GM12878 (cell line): ENCODE measurements at regions not wholly inside any gene's neighbourhood (a gene's known extent, or its start where the extent isn't known, plus 50 kb on each side); places are given as distances from the start of the nearest gene placed in this dataset.

ENCODE experiments used
- ATAC-seq: fragments of 200-7000 bp; cut with Tn5 transposase; 3 replicates; pipeline ENCODE4 v1.9.1; 2020; ENCODE audit warnings: mild to moderate bottlenecking, moderate library complexity
- BruUV-seq: library from RNA; stranded (reverse); fragments of 400-500 nt; replicated peaks from 2 replicates; lab custom pipeline; 2021; lab: Mats Ljungman, UMichigan
- CTCF ChIA-PET: fragments of 300-600 bp; sonication (Branson Sonifier 250); formaldehyde crosslinking; extraction: SDS; loops from one replicate; lab custom pipeline; 2021; ENCODE audit warnings: inconsistent platforms; lab: Yijun Ruan, JAX
- POLR2A ChIA-PET: fragments of 350-600 bp; formaldehyde crosslinking; extraction: SDS; loops from one replicate; lab custom pipeline; 2021; ENCODE audit warnings: inconsistent platforms; lab: Charles Lee
- RAD21 ChIA-PET: fragments of 300-600 bp; sonication (Branson Sonifier 250); formaldehyde crosslinking; loops from one replicate; lab custom pipeline; 2023; ENCODE audit warnings: antibody characterized with exemption; ENCODE audit not compliant: unreplicated experiment; lab: Charles Lee
- SMC1A ChIA-PET: fragments of 300-600 bp; sonication (Branson Sonifier 250); formaldehyde crosslinking; loops from one replicate; lab custom pipeline; 2023; ENCODE audit not compliant: unreplicated experiment, uncharacterized antibody; lab: Charles Lee
- DNase-seq: peaks from one replicate; pipeline ENCODE4 v3.0.0-alpha.2; 2011; ENCODE audit warnings: low read depth, low spot score
- FAIRE-seq: peaks from 3 replicates; lab custom pipeline; 2011; peaks lifted over from hg19 to GRCh38; lab: Jason Lieb, UNC
- H2AFZ ChIP-seq: 2 replicates; pipeline ENCODE4 v1.6.0; 2011; ENCODE audit warnings: low read depth, low read length, control low read depth; ENCODE audit not compliant: control insufficient read depth
- H3K27ac ChIP-seq: 2 replicates; pipeline ENCODE4 v1.5.1; 2011; ENCODE audit warnings: control low read depth; ENCODE audit not compliant: control insufficient read depth, insufficient read depth
- H3K27me3 ChIP-seq, 2 experiments: replicated peaks in 1 of 2; 2 replicates each; pipeline versions ENCODE4 v1.6.0 to v1.6.1; 2011; ENCODE audit warnings: low read length in 1 of 2; ENCODE audit not compliant: control insufficient read depth in 2 of 2, insufficient read depth in 2 of 2
- H3K36me3 ChIP-seq, 2 experiments: 2 replicates each; pipeline ENCODE4 v1.5.1; 2011; ENCODE audit warnings: low read length in 1 of 2; ENCODE audit not compliant: control insufficient read depth in 2 of 2, insufficient read depth in 2 of 2
- H3K4me1 ChIP-seq: 2 replicates; pipeline ENCODE4 v1.6.1; 2011; ENCODE audit warnings: mild to moderate bottlenecking, low read length, moderate library complexity, mixed read lengths; ENCODE audit not compliant: control insufficient read depth, insufficient read depth
- H3K4me2 ChIP-seq: 2 replicates; pipeline ENCODE4 v1.6.0; 2011; ENCODE audit warnings: control low read depth; ENCODE audit not compliant: control insufficient read depth, insufficient read depth
- H3K4me3 ChIP-seq: fragments of 200-600 bp; sonication (generic); 2 replicates; pipeline ENCODE4 v1.5.1; 2016
- H3K79me2 ChIP-seq: 2 replicates; pipeline ENCODE4 v1.6.0; 2011; ENCODE audit warnings: low read length; ENCODE audit not compliant: control insufficient read depth, insufficient read depth
- H3K9ac ChIP-seq: 2 replicates; pipeline ENCODE4 v1.8.0; 2011; ENCODE audit warnings: low read length, control low read depth, mixed read lengths; ENCODE audit not compliant: control insufficient read depth, insufficient read depth
- H3K9me3 ChIP-seq: replicated peaks from 3 replicates; pipeline ENCODE4 v1.5.1; 2011; ENCODE audit warnings: mild to moderate bottlenecking, low read length; ENCODE audit not compliant: control insufficient read depth, insufficient read depth
- H4K20me1 ChIP-seq: 2 replicates; pipeline ENCODE4 v1.6.0; 2011; ENCODE audit not compliant: control insufficient read depth, insufficient read depth
- FOXM1 ChIP-seq: IDR thresholded peaks from 2 replicates; pipeline ENCODE4 v1.6.1; 2012; ENCODE audit warnings: low read depth, mild to moderate bottlenecking, inconsistent platforms, low read length, moderate library complexity
- HCFC1 ChIP-seq: fragments of 150-350 bp; IDR thresholded peaks from 2 replicates; pipeline ENCODE4 v1.6.1; 2014; ENCODE audit warnings: low read length
- RBBP5 ChIP-seq: fragments of 200-600 bp; sonication (generic); conservative IDR thresholded peaks from 2 replicates; pipeline ENCODE4 v1.6.1; 2016
- SIX5 ChIP-seq: IDR thresholded peaks from 2 replicates; pipeline ENCODE4 v1.6.1; 2011; ENCODE audit warnings: mild to moderate bottlenecking, low read depth, low read length, moderate library complexity; ENCODE audit not compliant: severe bottlenecking
- SRF ChIP-seq, 2 experiments: IDR thresholded peaks; 2 replicates each; pipeline ENCODE4 v1.6.1; 2011; ENCODE audit warnings: low read depth in 2 of 2, low read length in 2 of 2, mild to moderate bottlenecking in 1 of 2, moderate library complexity in 1 of 2
- YY1 ChIP-seq: IDR thresholded peaks from 2 replicates; pipeline ENCODE4 v1.6.1; 2011; ENCODE audit warnings: low read depth, mild to moderate bottlenecking, low read length
- ZBTB33 ChIP-seq: fragments of 450-650 bp; IDR thresholded peaks from 2 replicates; pipeline ENCODE4 v1.6.1; 2017; ENCODE audit warnings: mild to moderate bottlenecking
- WGBS: methylation state at CpG from one replicate; pipeline ENCODE4 v1.1.6; 2016; ENCODE audit warnings: low lambda C conversion rate; ENCODE audit not compliant: insufficient replicate concordance, insufficient coverage; ENCODE audit errors: missing lambda C conversion rate; 5-methylcytosine and 5-hydroxymethylcytosine counted together
- in situ Hi-C: fragments of 300-500 bp; cut with MboI; formaldehyde crosslinking; loops from 9 replicates; pipeline ENCODE4 v1.14.3; 2018; ENCODE audit warnings: mixed read lengths
- intact Hi-C: fragments of 100-400 bp; cut with micrococcal nuclease; formaldehyde crosslinking; loops from one replicate; pipeline ENCODE4 v1.14.2; 2022; ENCODE audit not compliant: unreplicated experiment

DNA sequence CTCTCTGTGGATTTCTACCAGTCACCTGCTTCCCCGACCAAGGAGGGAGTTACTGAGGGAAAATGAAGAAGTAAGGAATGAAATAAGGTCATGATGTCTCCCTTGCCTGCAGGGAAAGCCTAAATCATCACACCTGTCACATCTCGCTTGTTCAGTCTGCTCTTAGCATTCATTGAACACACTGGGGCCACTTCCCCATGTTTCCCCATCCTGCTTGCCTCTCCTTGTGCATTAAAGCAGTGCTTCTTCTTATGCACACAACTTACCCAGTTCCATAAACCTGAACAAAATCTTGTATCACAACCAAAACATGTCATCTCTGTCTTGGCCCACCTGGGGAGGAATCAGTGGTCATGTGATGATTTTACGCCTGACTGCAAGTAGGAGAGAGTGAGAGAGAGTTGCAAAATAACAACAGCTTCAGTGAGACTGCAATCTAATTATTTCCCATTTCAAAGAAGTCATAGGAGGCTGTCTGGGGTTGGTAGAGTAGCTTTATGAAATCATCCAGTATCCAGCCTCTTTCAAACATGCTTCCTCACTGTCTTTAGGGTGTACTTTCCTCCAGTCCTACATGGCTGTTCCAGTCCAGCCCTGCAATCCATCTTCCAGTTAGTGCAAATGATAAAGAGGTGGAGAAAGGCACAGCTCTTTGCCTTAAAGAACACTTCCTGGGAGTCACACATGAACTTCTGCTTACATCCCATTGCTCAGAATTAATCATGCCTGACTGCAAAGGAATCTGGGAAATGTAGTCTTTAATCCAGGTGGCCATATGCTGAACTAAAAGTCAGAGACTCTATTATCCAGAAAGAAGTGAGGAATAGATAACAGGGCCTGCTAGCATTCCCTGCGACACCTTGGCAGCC, 220.1 kb downstream of the HAUS1 start:
- no peaks in the 10 kb centered on the region for H4K20me1 ChIP-seq
- in situ Hi-C loops, result no loop called here
- H3K27me3 ChIP-seq, result no peaks in the 10 kb centered on the region
- no peak overlapping the region for H3K9ac ChIP-seq
- RAD21 ChIA-PET, result no interaction called here
- no peaks in the 10 kb centered on the region for H3K79me2 ChIP-seq
- no peaks in the 10 kb centered on the region for H3K9me3 ChIP-seq
- POLR2A ChIA-PET, result interaction anchor here (0.6 kb wide), 1 partner anchor 343 kb away, joined by 3 read pairs; no protein-coding TSS in a partner anchor
- no peak overlapping the region for H3K4me3 ChIP-seq
- SMC1A ChIA-PET, result no interaction called here
- peak overlapping the region; percentile 67 for H2AFZ ChIP-seq
- no peaks in the 10 kb centered on the region for H3K4me1 ChIP-seq
- DNase-seq (no peak), FAIRE-seq (no peak), ATAC-seq (peak; percentile 71)
- CTCF ChIA-PET, result interaction anchor here (1.0 kb wide), 1 partner anchor 9 kb away, joined by 3 read pairs; no protein-coding TSS in a partner anchor
- H3K36me3 ChIP-seq, result no peaks in the 10 kb centered on the region
- TF ChIP-seq ZBTB33 (no peak), SRF (IDR thresholded peaks at IDR 0.05; ENCODE audit: low read depth in 2 of 2, low read length in 2 of 2) (peak in 1 of 2 experiments; percentile 50; a peak in 1 of 4 replicates), SIX5 (peak; percentile 66), FOXM1 (no peak), HCFC1 (peak; percentile 53; the same call in 1 of the 2 replicates), RBBP5 (no peak), YY1 (peak; percentile 84)
- BruUV-seq, result no TSS peak
- intact Hi-C loops, result no loop called here
- H3K27ac ChIP-seq, result no peak overlapping the region
- H3K4me2 ChIP-seq, result no peak overlapping the region
- 38% methylated on average over 4 of the region's 4 CpGs for WGBS
